Kidney epithelial cell (primary cell): ENCODE measurements at regions not wholly inside any gene's neighbourhood (a gene's known extent, or its start where the extent isn't known, plus 50 kb on each side); places are given as distances from the start of the nearest gene placed in this dataset.

Experiments
- DNase-seq: peaks from one replicate; pipeline ENCODE4 v3.0.0-alpha.2; 2010; ENCODE audit warnings: low read depth
- H3K27me3 ChIP-seq: 2 replicates; pipeline ENCODE4 v1.6.0; 2011; ENCODE audit warnings: low read length; ENCODE audit not compliant: control insufficient read depth, insufficient read depth
- H3K36me3 ChIP-seq: 2 replicates; pipeline ENCODE4 v1.5.1; 2011; ENCODE audit warnings: low read length; ENCODE audit not compliant: control insufficient read depth, insufficient read depth
- H3K4me3 ChIP-seq: 2 replicates; pipeline ENCODE4 v1.5.1; 2011; ENCODE audit warnings: low read depth, mild to moderate bottlenecking, control low read depth, low read length
- CTCF ChIP-seq: IDR thresholded peaks from 2 replicates; pipeline ENCODE4 v1.5.1; 2011; ENCODE audit warnings: mild to moderate bottlenecking, moderate library complexity, low read length, control low read depth, inconsistent platforms; ENCODE audit not compliant: insufficient read depth, poor library complexity, severe bottlenecking

- H3K4me3 ChIP-seq = no peak overlapping the region
- DNase-seq = no peak
- H3K27me3 ChIP-seq = no peaks in the 10 kb centered on the region
- no peak for TF ChIP-seq CTCF
- no peaks in the 10 kb centered on the region for H3K36me3 ChIP-seq
Observed at GRCh38 chr9:16304301-16304700, 566.2 kb downstream of the BNC2 start.

GRCh38 chr9:16306586-16306985 lies 563.9 kb downstream of the BNC2 start:
- no peak for DNase-seq
- TF ChIP-seq CTCF = no peak
- Histone ChIP-seq H3K36me3 (no peaks in the 10 kb centered on the region), H3K27me3 (no peaks in the 10 kb centered on the region), H3K4me3 (no peak overlapping the region)

GRCh38 chr9:16307626-16308195 lies 562.8 kb downstream of the BNC2 start:
- Histone ChIP-seq H3K27me3 (no peaks in the 10 kb centered on the region), H3K36me3 (no peaks in the 10 kb centered on the region), H3K4me3 (no peak overlapping the region)
- no peak for DNase-seq
- no peak for TF ChIP-seq CTCF

GRCh38 chr9:16308645-16309044 lies 561.8 kb downstream of the BNC2 start:
- H3K36me3 ChIP-seq = no peaks in the 10 kb centered on the region
- H3K4me3 ChIP-seq = no peak overlapping the region
- no peak for DNase-seq
- H3K27me3 ChIP-seq = no peaks in the 10 kb centered on the region
- TF ChIP-seq CTCF = no peak

GRCh38 chr9:16309082-16309468 lies 561.4 kb downstream of the BNC2 start:
- DNase-seq = no peak
- no peak for TF ChIP-seq CTCF

More at GRCh38 chr9:16309082-16309468, 561.4 kb downstream of the BNC2 start:
- Histone ChIP-seq H3K36me3 (no peaks in the 10 kb centered on the region), H3K27me3 (no peaks in the 10 kb centered on the region), H3K4me3 (no peak overlapping the region)
